ENCODE measurements at regions not wholly inside any gene's neighbourhood (a gene's known extent, or its start where the extent isn't known, plus 50 kb on each side); places are given as distances from the start of the nearest gene placed in this dataset.
"Not testable (repeated sequence)": the region's sequence is repeated elsewhere in the genome, so short reads cannot be mapped to it uniquely, and the experiment has no call there.

GRCh38 chr6:144435602-144436426 lies 150.7 kb downstream of the UTRN start:
- no peak overlapping the region for H3K4me2 ChIP-seq (ENCODE audit: insufficient read depth, low read length)
- H3K4me1 ChIP-seq (ENCODE audit: insufficient read depth, low read length) = peaks cover 17% of the 10 kb centered on the region
- peak; percentile 84 for DNase-seq (ENCODE audit: insufficient read length, low spot score, missing footprints)
- no peaks in the 10 kb centered on the region for H4K20me1 ChIP-seq (ENCODE audit: insufficient read depth, low read length)
- TF ChIP-seq CTCF (IDR thresholded peaks at IDR 0.05; ENCODE audit: extremely low read depth, low read depth, low read length) = no peak
- H2AFZ ChIP-seq (ENCODE audit: low read length) = no peak overlapping the region
- no peaks in the 10 kb centered on the region for H3K27me3 ChIP-seq (ENCODE audit: insufficient read depth, low read length)
- peak overlapping the region; percentile 7 for H3K27ac ChIP-seq (ENCODE audit: low read depth, low read length)
- H3K4me3 ChIP-seq (ENCODE audit: insufficient read depth, low read length) = no peak overlapping the region
- H3K79me2 ChIP-seq (ENCODE audit: insufficient read depth, low read length) = peaks cover 3% of the 10 kb centered on the region
- H3K36me3 ChIP-seq (ENCODE audit: insufficient read depth, low read length) = peaks cover 48% of the 10 kb centered on the region
- H3K9me3 ChIP-seq (ENCODE audit: low read depth, low read length) = no peaks in the 10 kb centered on the region

DNA sequence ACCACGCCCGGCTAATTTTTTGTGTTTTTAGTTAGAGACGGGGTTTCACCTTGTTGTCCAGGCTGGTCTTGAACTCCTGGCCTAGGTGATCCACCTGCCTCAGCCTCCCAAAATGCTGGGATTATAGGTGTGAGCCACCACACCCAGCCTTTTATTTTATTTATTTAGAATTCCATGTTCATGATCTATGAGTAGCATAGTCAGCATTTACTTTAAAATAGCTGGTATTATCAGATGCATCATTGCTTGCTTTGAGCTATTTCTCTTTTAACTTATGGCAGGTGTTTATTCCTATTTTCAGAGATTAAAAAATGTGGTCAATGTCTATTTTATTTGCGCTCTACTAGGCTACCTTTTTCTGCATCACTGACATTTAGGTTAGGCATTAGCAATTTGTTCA lies 152.0 kb downstream of the UTRN start:
- no peaks in the 10 kb centered on the region for H3K27me3 ChIP-seq (ENCODE audit: insufficient read depth, low read length)
- TF ChIP-seq CTCF (IDR thresholded peaks at IDR 0.05; ENCODE audit: extremely low read depth, low read depth, low read length) = no peak
- H4K20me1 ChIP-seq (ENCODE audit: insufficient read depth, low read length) = no peaks in the 10 kb centered on the region
- peaks cover 53% of the 10 kb centered on the region for H3K36me3 ChIP-seq (ENCODE audit: insufficient read depth, low read length)
- DNase-seq (ENCODE audit: insufficient read length, low spot score, missing footprints) = no peak
- no peak overlapping the region for H3K27ac ChIP-seq (ENCODE audit: low read depth, low read length)
- H3K4me1 ChIP-seq (ENCODE audit: insufficient read depth, low read length) = peaks cover 17% of the 10 kb centered on the region
- no peak overlapping the region for H3K4me3 ChIP-seq (ENCODE audit: insufficient read depth, low read length)
- H3K4me2 ChIP-seq (ENCODE audit: insufficient read depth, low read length) = no peak overlapping the region
- no peak overlapping the region for H2AFZ ChIP-seq (ENCODE audit: low read length)
- H3K79me2 ChIP-seq (ENCODE audit: insufficient read depth, low read length) = peaks cover 3% of the 10 kb centered on the region
- peaks cover 3% of the 10 kb centered on the region for H3K9me3 ChIP-seq (ENCODE audit: low read depth, low read length)

- peaks cover 17% of the 10 kb centered on the region for H3K4me1 ChIP-seq (ENCODE audit: insufficient read depth, low read length)
- no peak for TF ChIP-seq CTCF (IDR thresholded peaks at IDR 0.05; ENCODE audit: extremely low read depth, low read depth, low read length)
- no peak overlapping the region for H3K27ac ChIP-seq (ENCODE audit: low read depth, low read length)
- no peaks in the 10 kb centered on the region for H3K27me3 ChIP-seq (ENCODE audit: insufficient read depth, low read length)
- H3K4me2 ChIP-seq (ENCODE audit: insufficient read depth, low read length) = no peak overlapping the region
- peaks cover 3% of the 10 kb centered on the region for H3K79me2 ChIP-seq (ENCODE audit: insufficient read depth, low read length)
- peaks cover 58% of the 10 kb centered on the region for H3K36me3 ChIP-seq (ENCODE audit: insufficient read depth, low read length)
- peaks cover 3% of the 10 kb centered on the region for H3K9me3 ChIP-seq (ENCODE audit: low read depth, low read length)
- no peaks in the 10 kb centered on the region for H4K20me1 ChIP-seq (ENCODE audit: insufficient read depth, low read length)
- no peak for DNase-seq (ENCODE audit: insufficient read length, low spot score, missing footprints)
- H3K4me3 ChIP-seq (ENCODE audit: insufficient read depth, low read length) = no peak overlapping the region
- no peak overlapping the region for H2AFZ ChIP-seq (ENCODE audit: low read length)
These were observed 153.0 kb downstream of the UTRN start for GRCh38 chr6:144438103-144438502.

DNA sequence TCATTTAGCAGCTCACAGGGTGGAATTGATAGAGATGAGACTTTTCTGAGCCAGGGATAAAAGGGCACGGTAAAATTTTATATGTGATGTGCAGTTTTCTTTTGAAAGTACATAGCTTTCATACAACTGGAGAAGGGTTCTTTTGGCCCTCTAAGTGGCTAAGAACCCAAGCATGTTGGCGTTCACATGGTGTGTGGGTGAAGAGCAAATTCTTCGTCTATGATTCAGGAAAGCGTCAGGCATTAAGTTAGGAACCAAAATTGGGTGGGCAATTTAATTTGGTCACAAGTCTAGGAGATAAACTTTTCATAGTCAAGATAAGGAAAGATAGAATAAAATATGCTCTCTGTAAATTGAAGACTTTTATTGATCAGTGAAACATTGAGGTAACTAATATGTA lies 153.9 kb downstream of the UTRN start:
- H3K27ac ChIP-seq (ENCODE audit: low read depth, low read length) = no peak overlapping the region
- peak; percentile 36 for DNase-seq (ENCODE audit: insufficient read length, low spot score, missing footprints)
- H3K27me3 ChIP-seq (ENCODE audit: insufficient read depth, low read length) = no peaks in the 10 kb centered on the region
- peaks cover 17% of the 10 kb centered on the region for H3K4me1 ChIP-seq (ENCODE audit: insufficient read depth, low read length)
- peaks cover 58% of the 10 kb centered on the region for H3K36me3 ChIP-seq (ENCODE audit: insufficient read depth, low read length)
- H3K4me2 ChIP-seq (ENCODE audit: insufficient read depth, low read length) = no peak overlapping the region
- no peak for TF ChIP-seq CTCF (IDR thresholded peaks at IDR 0.05; ENCODE audit: extremely low read depth, low read depth, low read length)
- H3K9me3 ChIP-seq (ENCODE audit: low read depth, low read length) = peaks cover 3% of the 10 kb centered on the region
- H3K4me3 ChIP-seq (ENCODE audit: insufficient read depth, low read length) = no peak overlapping the region
- H4K20me1 ChIP-seq (ENCODE audit: insufficient read depth, low read length) = no peaks in the 10 kb centered on the region
- H3K79me2 ChIP-seq (ENCODE audit: insufficient read depth, low read length) = peaks cover 3% of the 10 kb centered on the region
- no peak overlapping the region for H2AFZ ChIP-seq (ENCODE audit: low read length)

DNA sequence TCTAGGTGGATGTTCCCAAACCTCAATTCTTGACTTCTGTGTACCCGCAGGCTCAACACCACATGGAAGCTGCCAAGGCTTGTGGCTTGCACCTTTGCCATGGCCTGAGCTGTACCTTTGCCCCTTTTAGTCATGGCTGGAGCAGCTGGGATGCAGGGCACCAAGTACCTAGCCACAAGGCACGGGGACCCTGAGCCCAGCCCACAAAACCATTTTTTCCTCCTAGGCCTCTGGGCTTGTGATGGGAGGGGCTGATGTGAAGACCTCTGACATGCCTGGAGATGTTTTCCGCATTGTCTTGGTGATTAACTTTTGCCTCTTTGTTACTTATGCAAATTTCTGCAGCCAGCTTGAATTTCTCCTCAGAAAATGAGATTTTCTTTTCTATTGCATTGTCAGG lies 156.7 kb downstream of the UTRN start:
- not testable (repeated sequence) for H2AFZ ChIP-seq (ENCODE audit: low read length); H3K4me3 ChIP-seq (ENCODE audit: insufficient read depth, low read length); H3K79me2 ChIP-seq (ENCODE audit: insufficient read depth, low read length)

More for the DNA sequence above, 156.7 kb downstream of the UTRN start:
- not testable (repeated sequence) for H3K27me3 ChIP-seq (ENCODE audit: insufficient read depth, low read length); H3K4me1 ChIP-seq (ENCODE audit: insufficient read depth, low read length); H4K20me1 ChIP-seq (ENCODE audit: insufficient read depth, low read length); DNase-seq (ENCODE audit: insufficient read length, low spot score, missing footprints); H3K9me3 ChIP-seq (ENCODE audit: low read depth, low read length); H3K4me2 ChIP-seq (ENCODE audit: insufficient read depth, low read length); H3K27ac ChIP-seq (ENCODE audit: low read depth, low read length)
- H3K36me3 ChIP-seq (ENCODE audit: insufficient read depth, low read length) = peaks cover 59% of the 10 kb centered on the region

Measured in osteoblast (primary cell).